ENCODE measurements at regions not wholly inside any gene's neighbourhood (a gene's known extent, or its start where the extent isn't known, plus 50 kb on each side); places are given as distances from the start of the nearest gene placed in this dataset.
A peak's percentile ranks its signal among the peaks of the same experiment; 100 is the strongest.

GRCh38 chr4:12723849-12724447, 760.2 kb downstream of the RAB28 start:
- peak; percentile 35; the same call in 1 of the 2 replicates for TF ChIP-seq CTCF (conservative IDR thresholded peaks at IDR 0.05; ENCODE audit: low read depth, low read length)
- no peak for TF ChIP-seq EZH2 (IDR thresholded peaks at IDR 0.05; ENCODE audit: borderline replicate concordance, low read depth, low read length, poor library complexity, severe bottlenecking)

All from A673 (cell line).